ENCODE measurements at regions not wholly inside any gene's neighbourhood (a gene's known extent, or its start where the extent isn't known, plus 50 kb on each side); places are given as distances from the start of the nearest gene placed in this dataset.
"Not testable (repeated sequence)": the region's sequence is repeated elsewhere in the genome, so short reads cannot be mapped to it uniquely, and the experiment has no call there.

GRCh38 chr1:116292929-116293725 is 79.9 kb upstream of the ATP1A1 start:
- ATAC-seq (replicated peaks; ENCODE audit: extremely low read depth, poor library complexity, severe bottlenecking) (no peak), DNase-seq (ENCODE audit: low spot score in 2 of 2) (no peak)
- Mint-ChIP-seq H3K27me3 (peaks cover 6% of the 10 kb centered on the region), H3K27ac (ENCODE audit: low read depth) (no peak overlapping the region), H3K4me3 (no peak overlapping the region), H3K4me1 (no peaks in the 10 kb centered on the region), H3K9me3 (no peaks in the 10 kb centered on the region), H3K36me3 (ENCODE audit: insufficient read depth) (no peaks in the 10 kb centered on the region)

DNA sequence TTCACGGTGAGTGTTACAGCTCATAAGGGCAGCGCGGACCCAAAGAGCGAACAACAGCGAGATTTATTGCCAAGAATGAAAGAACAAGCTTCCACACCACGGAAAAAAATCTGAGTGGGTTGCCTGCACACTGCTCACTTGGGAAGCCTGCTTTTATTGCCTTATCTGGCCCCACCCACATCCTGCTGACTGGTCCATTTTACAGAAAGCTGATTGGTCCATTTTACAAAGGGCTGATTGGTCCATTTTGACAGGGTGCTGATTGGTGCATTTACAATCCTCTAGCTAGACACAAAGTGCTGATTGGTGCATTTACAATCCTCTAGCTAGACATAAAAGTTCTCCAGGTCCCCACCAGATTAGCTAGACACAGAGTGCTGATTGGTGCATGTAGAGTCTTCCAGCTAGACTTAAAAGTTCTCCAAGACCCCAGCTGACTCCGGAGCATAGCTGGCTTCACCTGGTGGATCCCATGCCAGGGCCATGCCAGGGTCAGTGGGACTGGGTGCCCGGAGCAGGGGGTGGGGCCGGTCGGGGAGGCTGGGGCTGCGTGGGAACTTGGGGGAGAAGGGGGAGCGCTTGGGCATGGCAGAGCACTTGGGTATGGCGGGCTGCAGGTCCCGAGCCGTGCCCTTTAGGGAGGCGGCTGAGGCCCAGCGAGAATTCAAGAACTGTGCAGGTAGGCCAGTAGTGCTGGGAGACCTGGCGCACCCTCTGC is 75.4 kb upstream of the ATP1A1 start:
- no peak overlapping the region for H3K27ac Mint-ChIP-seq (ENCODE audit: low read depth)
- ATAC-seq (replicated peaks; ENCODE audit: extremely low read depth, poor library complexity, severe bottlenecking): no peak
- H3K27me3 Mint-ChIP-seq: no peaks in the 10 kb centered on the region
- H3K4me3 Mint-ChIP-seq: no peak overlapping the region
- H3K4me1 Mint-ChIP-seq: no peaks in the 10 kb centered on the region
- H3K9me3 Mint-ChIP-seq: no peaks in the 10 kb centered on the region
- DNase-seq (ENCODE audit: low spot score in 2 of 2): no peak
- H3K36me3 Mint-ChIP-seq (ENCODE audit: insufficient read depth): no peaks in the 10 kb centered on the region

DNA sequence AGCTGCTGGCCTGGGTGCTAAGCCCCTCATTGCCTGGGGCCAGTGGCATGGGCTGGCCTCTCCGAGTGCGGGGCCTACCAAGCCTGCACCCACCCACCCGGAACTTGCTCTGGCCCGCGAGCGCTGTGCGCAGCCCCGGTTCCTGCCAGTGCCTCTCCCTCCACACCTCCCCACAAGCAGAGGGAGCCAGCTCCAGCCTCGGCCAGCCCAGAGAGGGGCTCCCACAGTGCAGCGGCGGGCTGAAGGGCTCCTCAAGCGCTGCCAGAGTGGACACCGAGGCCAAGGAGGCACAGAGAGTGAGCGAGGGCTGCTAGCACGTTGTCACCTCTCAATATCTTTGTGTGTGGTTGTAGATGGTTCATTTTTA is 74.8 kb upstream of the ATP1A1 start:
- not testable (repeated sequence) for H3K27ac Mint-ChIP-seq (ENCODE audit: low read depth); H3K36me3 Mint-ChIP-seq (ENCODE audit: insufficient read depth); H3K27me3 Mint-ChIP-seq; H3K4me3 Mint-ChIP-seq; H3K4me1 Mint-ChIP-seq; DNase-seq (ENCODE audit: low spot score in 2 of 2); H3K9me3 Mint-ChIP-seq; ATAC-seq (replicated peaks; ENCODE audit: extremely low read depth, poor library complexity, severe bottlenecking)

DNA sequence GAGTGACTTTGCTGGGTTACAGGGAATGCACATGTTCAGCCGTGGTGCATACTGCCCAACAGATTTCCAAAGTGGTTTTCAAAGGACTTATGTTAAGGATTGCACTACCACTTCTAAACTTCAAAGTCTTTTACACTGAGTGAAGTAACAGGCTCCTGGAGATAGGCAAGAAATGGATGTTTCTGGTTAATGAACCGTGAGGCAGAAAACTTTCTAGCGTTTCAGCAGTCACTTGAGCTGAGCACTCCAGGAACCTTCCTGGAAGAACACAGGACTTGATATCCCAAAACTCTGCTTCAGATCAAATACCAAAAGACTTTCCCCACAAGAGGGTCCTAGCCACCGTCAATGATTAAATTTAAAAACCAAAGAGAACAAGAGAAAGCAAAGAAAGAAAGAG is 74.3 kb upstream of the ATP1A1 start:
- ATAC-seq (replicated peaks; ENCODE audit: extremely low read depth, poor library complexity, severe bottlenecking) (no peak), DNase-seq (ENCODE audit: low spot score in 2 of 2) (no peak)
- no peaks in the 10 kb centered on the region for H3K36me3 Mint-ChIP-seq (ENCODE audit: insufficient read depth)
- H3K4me1 Mint-ChIP-seq: no peaks in the 10 kb centered on the region
- H3K4me3 Mint-ChIP-seq: no peak overlapping the region
- no peak overlapping the region for H3K27ac Mint-ChIP-seq (ENCODE audit: low read depth)
- no peaks in the 10 kb centered on the region for H3K27me3 Mint-ChIP-seq
- H3K9me3 Mint-ChIP-seq: no peaks in the 10 kb centered on the region

GRCh38 chr1:116299248-116299647 is 73.8 kb upstream of the ATP1A1 start:
- Mint-ChIP-seq H3K4me1 (no peaks in the 10 kb centered on the region), H3K36me3 (ENCODE audit: insufficient read depth) (no peaks in the 10 kb centered on the region), H3K27me3 (no peaks in the 10 kb centered on the region), H3K9me3 (no peaks in the 10 kb centered on the region), H3K27ac (ENCODE audit: low read depth) (no peak overlapping the region), H3K4me3 (no peak overlapping the region)
- no peak for DNase-seq (ENCODE audit: low spot score in 2 of 2)
- ATAC-seq (replicated peaks; ENCODE audit: extremely low read depth, poor library complexity, severe bottlenecking): no peak

- no peak for DNase-seq (ENCODE audit: low spot score in 2 of 2)
- Mint-ChIP-seq H3K4me3 (no peak overlapping the region), H3K9me3 (no peaks in the 10 kb centered on the region), H3K27ac (ENCODE audit: low read depth) (no peak overlapping the region), H3K36me3 (ENCODE audit: insufficient read depth) (no peaks in the 10 kb centered on the region), H3K27me3 (no peaks in the 10 kb centered on the region), H3K4me1 (no peaks in the 10 kb centered on the region)
- ATAC-seq (replicated peaks; ENCODE audit: extremely low read depth, poor library complexity, severe bottlenecking): no peak
These were observed 70.8 kb upstream of the ATP1A1 start for GRCh38 chr1:116302281-116302680.

DNA sequence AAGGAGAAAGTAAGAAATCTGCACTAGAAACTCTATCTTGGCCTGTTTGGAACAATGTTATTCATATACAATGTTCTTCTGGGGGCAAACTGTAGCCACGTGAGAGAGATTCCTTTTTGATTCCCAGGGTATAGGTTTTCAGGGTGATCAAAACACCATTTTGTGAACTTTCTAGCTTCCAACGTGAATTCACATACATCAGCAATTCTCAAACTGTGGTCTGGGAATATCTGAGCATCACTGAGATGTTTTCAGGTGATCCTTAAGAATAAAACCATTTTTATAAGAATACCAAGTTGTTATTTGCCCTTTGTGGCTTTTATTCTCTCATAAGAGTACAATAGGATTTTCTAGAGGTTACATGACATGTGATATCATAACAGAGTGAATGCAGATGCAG is 66.9 kb upstream of the ATP1A1 start:
- DNase-seq (ENCODE audit: low spot score in 2 of 2): no peak
- Mint-ChIP-seq H3K9me3 (no peaks in the 10 kb centered on the region), H3K36me3 (ENCODE audit: insufficient read depth) (no peaks in the 10 kb centered on the region), H3K4me3 (no peak overlapping the region), H3K27ac (ENCODE audit: low read depth) (no peak overlapping the region), H3K4me1 (peaks cover 9% of the 10 kb centered on the region), H3K27me3 (no peaks in the 10 kb centered on the region)
- ATAC-seq (replicated peaks; ENCODE audit: extremely low read depth, poor library complexity, severe bottlenecking): no peak

GRCh38 chr1:116306840-116307442 is 66.1 kb upstream of the ATP1A1 start:
- no peaks in the 10 kb centered on the region for H3K9me3 Mint-ChIP-seq
- no peaks in the 10 kb centered on the region for H3K36me3 Mint-ChIP-seq (ENCODE audit: insufficient read depth)
- H3K4me3 Mint-ChIP-seq: no peak overlapping the region
- H3K27ac Mint-ChIP-seq (ENCODE audit: low read depth): no peak overlapping the region
- ATAC-seq (replicated peaks; ENCODE audit: extremely low read depth, poor library complexity, severe bottlenecking) (no peak), DNase-seq (ENCODE audit: low spot score in 2 of 2) (no peak)
- no peaks in the 10 kb centered on the region for H3K27me3 Mint-ChIP-seq
- peaks cover 9% of the 10 kb centered on the region for H3K4me1 Mint-ChIP-seq

DNA sequence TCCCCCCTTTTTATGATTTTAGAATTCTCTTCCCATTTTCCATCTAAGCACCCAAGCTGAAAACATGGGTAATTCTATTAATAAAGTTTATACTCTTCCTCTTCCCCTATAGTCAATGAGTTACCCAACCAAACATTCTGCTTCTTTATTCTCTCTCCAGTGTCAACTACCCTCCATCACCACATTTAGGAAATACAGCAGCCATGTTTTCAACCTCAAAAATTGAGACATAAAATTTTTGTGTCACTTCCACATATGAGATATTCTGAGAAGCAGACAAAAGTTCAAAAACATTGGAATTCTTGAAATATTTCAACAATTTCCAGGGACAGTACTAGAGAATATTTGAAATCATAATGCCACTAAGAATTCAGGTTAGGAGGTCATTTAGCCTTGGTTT is 64.8 kb upstream of the ATP1A1 start:
- no peaks in the 10 kb centered on the region for H3K27me3 Mint-ChIP-seq
- H3K27ac Mint-ChIP-seq (ENCODE audit: low read depth): no peak overlapping the region
- no peak for ATAC-seq (replicated peaks; ENCODE audit: extremely low read depth, poor library complexity, severe bottlenecking)
- H3K9me3 Mint-ChIP-seq: no peaks in the 10 kb centered on the region
- no peaks in the 10 kb centered on the region for H3K36me3 Mint-ChIP-seq (ENCODE audit: insufficient read depth)
- H3K4me3 Mint-ChIP-seq: no peak overlapping the region
- DNase-seq (ENCODE audit: low spot score in 2 of 2): no peak
- peaks cover 9% of the 10 kb centered on the region for H3K4me1 Mint-ChIP-seq

GRCh38 chr1:116309090-116309870 is 63.8 kb upstream of the ATP1A1 start:
- Mint-ChIP-seq H3K27ac (ENCODE audit: low read depth) (no peak overlapping the region), H3K4me3 (no peak overlapping the region), H3K9me3 (no peaks in the 10 kb centered on the region), H3K4me1 (peaks cover 9% of the 10 kb centered on the region), H3K27me3 (no peaks in the 10 kb centered on the region), H3K36me3 (ENCODE audit: insufficient read depth) (no peaks in the 10 kb centered on the region)
- ATAC-seq (replicated peaks; ENCODE audit: extremely low read depth, poor library complexity, severe bottlenecking) (no peak), DNase-seq (ENCODE audit: low spot score in 2 of 2) (no peak)

DNA sequence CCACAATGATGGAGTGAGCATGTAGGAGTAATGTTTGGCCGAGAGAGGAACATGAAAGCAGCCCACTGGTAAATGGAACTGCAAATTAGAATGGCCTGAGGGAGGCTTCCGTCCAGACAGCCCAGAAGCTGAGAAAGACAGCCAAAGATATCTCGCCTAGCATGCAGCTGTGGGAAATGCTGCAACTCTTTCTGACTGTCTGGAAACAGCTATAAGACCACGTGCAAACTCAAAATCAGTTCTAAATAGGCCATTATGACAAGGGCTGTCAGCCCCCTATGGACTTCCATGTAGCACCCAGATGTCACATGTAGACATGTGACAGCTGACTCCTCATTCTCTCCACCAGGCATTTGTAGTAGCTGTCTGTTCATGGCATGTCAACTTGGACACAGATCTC is 62.9 kb upstream of the ATP1A1 start:
- ATAC-seq (replicated peaks; ENCODE audit: extremely low read depth, poor library complexity, severe bottlenecking) (no peak), DNase-seq (ENCODE audit: low spot score in 2 of 2) (no peak)
- Mint-ChIP-seq H3K4me1 (peaks cover 9% of the 10 kb centered on the region), H3K9me3 (no peaks in the 10 kb centered on the region), H3K27me3 (no peaks in the 10 kb centered on the region), H3K4me3 (no peak overlapping the region), H3K27ac (ENCODE audit: low read depth) (no peak overlapping the region), H3K36me3 (ENCODE audit: insufficient read depth) (no peaks in the 10 kb centered on the region)

GRCh38 chr1:116311193-116311592 is 61.9 kb upstream of the ATP1A1 start:
- ATAC-seq (replicated peaks; ENCODE audit: extremely low read depth, poor library complexity, severe bottlenecking) (no peak), DNase-seq (ENCODE audit: low spot score in 2 of 2) (no peak)
- H3K4me3 Mint-ChIP-seq: no peak overlapping the region
- peaks cover 9% of the 10 kb centered on the region for H3K4me1 Mint-ChIP-seq
- H3K36me3 Mint-ChIP-seq (ENCODE audit: insufficient read depth): no peaks in the 10 kb centered on the region
- H3K9me3 Mint-ChIP-seq: no peaks in the 10 kb centered on the region
- H3K27me3 Mint-ChIP-seq: no peaks in the 10 kb centered on the region
- no peak overlapping the region for H3K27ac Mint-ChIP-seq (ENCODE audit: low read depth)
